ENCODE measurements at regions not wholly inside any gene's neighbourhood (a gene's known extent, or its start where the extent isn't known, plus 50 kb on each side); places are given as distances from the start of the nearest gene placed in this dataset.

- Histone ChIP-seq H3K9me3 (ENCODE audit: insufficient read depth, low read depth, low read length) (peaks cover 7% of the 10 kb centered on the region; the same call in 1 of the 2 replicates), H3K79me2 (ENCODE audit: insufficient read depth, low read length) (no peaks in the 10 kb centered on the region), H4K20me1 (ENCODE audit: insufficient read depth, low read length, poor library complexity, severe bottlenecking) (no peaks in the 10 kb centered on the region), H3K9me2 (replicated peaks; ENCODE audit: low read depth, low read length) (no peaks in the 10 kb centered on the region), H3K27me3 (ENCODE audit: insufficient read depth, low read length, poor library complexity, severe bottlenecking) (no peaks in the 10 kb centered on the region), H3K4me1 (ENCODE audit: insufficient read depth, low read length, poor library complexity, severe bottlenecking) (no peaks in the 10 kb centered on the region), H3K36me3 (ENCODE audit: insufficient read depth, low read length) (no peaks in the 10 kb centered on the region), H3K9ac (ENCODE audit: low read depth, low read length, poor library complexity, severe bottlenecking) (no peak overlapping the region), H3F3A (ENCODE audit: low read depth) (no peaks in the 10 kb centered on the region), H3K4me3 (ENCODE audit: low read length, poor library complexity, severe bottlenecking) (no peak overlapping the region), H2AFZ (ENCODE audit: low read length) (no peak overlapping the region), H3K4me2 (ENCODE audit: low read depth, low read length, poor library complexity, severe bottlenecking) (no peak overlapping the region)
- TF ChIP-seq CTCF (conservative IDR thresholded peaks at IDR 0.05; ENCODE audit: low read length), result no peak
- no peak for TF ChIP-seq EZH2phosphoT487 (IDR thresholded peaks at IDR 0.05; ENCODE audit: borderline replicate concordance)
Observed at GRCh38 chr5:2282893-2283292, 400.2 kb upstream of the IRX4 start.

- Histone ChIP-seq H3K9me3 (ENCODE audit: insufficient read depth, low read depth, low read length) (peaks cover 7% of the 10 kb centered on the region; the same call in 1 of the 2 replicates), H2AFZ (ENCODE audit: low read length) (no peak overlapping the region), H3K4me3 (ENCODE audit: low read length, poor library complexity, severe bottlenecking) (no peak overlapping the region), H3K9ac (ENCODE audit: low read depth, low read length, poor library complexity, severe bottlenecking) (no peak overlapping the region), H3K27me3 (ENCODE audit: insufficient read depth, low read length, poor library complexity, severe bottlenecking) (no peaks in the 10 kb centered on the region), H3K4me2 (ENCODE audit: low read depth, low read length, poor library complexity, severe bottlenecking) (no peak overlapping the region), H3F3A (ENCODE audit: low read depth) (no peaks in the 10 kb centered on the region), H4K20me1 (ENCODE audit: insufficient read depth, low read length, poor library complexity, severe bottlenecking) (no peaks in the 10 kb centered on the region), H3K36me3 (ENCODE audit: insufficient read depth, low read length) (no peaks in the 10 kb centered on the region), H3K4me1 (ENCODE audit: insufficient read depth, low read length, poor library complexity, severe bottlenecking) (no peaks in the 10 kb centered on the region), H3K79me2 (ENCODE audit: insufficient read depth, low read length) (no peaks in the 10 kb centered on the region), H3K9me2 (replicated peaks; ENCODE audit: low read depth, low read length) (no peaks in the 10 kb centered on the region)
- TF ChIP-seq CTCF (conservative IDR thresholded peaks at IDR 0.05; ENCODE audit: low read length) (no peak), EZH2phosphoT487 (IDR thresholded peaks at IDR 0.05; ENCODE audit: borderline replicate concordance) (no peak)
Observed at GRCh38 chr5:2282034-2282690, 399.4 kb upstream of the IRX4 start.

- Histone ChIP-seq H3K4me1 (ENCODE audit: insufficient read depth, low read length, poor library complexity, severe bottlenecking) (no peaks in the 10 kb centered on the region), H2AFZ (ENCODE audit: low read length) (no peak overlapping the region), H4K20me1 (ENCODE audit: insufficient read depth, low read length, poor library complexity, severe bottlenecking) (no peaks in the 10 kb centered on the region), H3K9me2 (replicated peaks; ENCODE audit: low read depth, low read length) (no peaks in the 10 kb centered on the region), H3K4me2 (ENCODE audit: low read depth, low read length, poor library complexity, severe bottlenecking) (no peak overlapping the region), H3K9me3 (ENCODE audit: insufficient read depth, low read depth, low read length) (peaks cover 4% of the 10 kb centered on the region; the same call in 1 of the 2 replicates), H3K36me3 (ENCODE audit: insufficient read depth, low read length) (no peaks in the 10 kb centered on the region), H3K4me3 (ENCODE audit: low read length, poor library complexity, severe bottlenecking) (no peak overlapping the region), H3K9ac (ENCODE audit: low read depth, low read length, poor library complexity, severe bottlenecking) (no peak overlapping the region), H3F3A (ENCODE audit: low read depth) (no peaks in the 10 kb centered on the region), H3K79me2 (ENCODE audit: insufficient read depth, low read length) (no peaks in the 10 kb centered on the region), H3K27me3 (ENCODE audit: insufficient read depth, low read length, poor library complexity, severe bottlenecking) (no peaks in the 10 kb centered on the region)
- TF ChIP-seq EZH2phosphoT487 (IDR thresholded peaks at IDR 0.05; ENCODE audit: borderline replicate concordance), result no peak
- TF ChIP-seq CTCF (conservative IDR thresholded peaks at IDR 0.05; ENCODE audit: low read length), result no peak
Observed at GRCh38 chr5:2281446-2281845, 398.7 kb upstream of the IRX4 start.

Data from Loucy (cell line).